ENCODE measurements at regions not wholly inside any gene's neighbourhood (a gene's known extent, or its start where the extent isn't known, plus 50 kb on each side); places are given as distances from the start of the nearest gene placed in this dataset.
A peak's percentile ranks its signal among the peaks of the same experiment; 100 is the strongest.

- peaks cover 0 to 5% (median 3%) of the 10 kb centered on the region in 3 donors for H3K27me3 ChIP-seq
- intact Hi-C loops (cut with DNase I): no loop called here
- H3K4me3 ChIP-seq: no peak overlapping the region
- DNase-seq: no peak
- H3K36me3 ChIP-seq: no peaks in the 10 kb centered on the region
- H3K27ac ChIP-seq: no peak overlapping the region
- H3K4me1 ChIP-seq: no peaks in the 10 kb centered on the region
- TF ChIP-seq POLR2A (IDR thresholded peaks at IDR 0.05) (no peak), POLR2AphosphoS5 (IDR thresholded peaks at IDR 0.05) (no peak), EP300 (IDR thresholded peaks at IDR 0.05) (no peak)
- TF ChIP-seq, protein P1, sequence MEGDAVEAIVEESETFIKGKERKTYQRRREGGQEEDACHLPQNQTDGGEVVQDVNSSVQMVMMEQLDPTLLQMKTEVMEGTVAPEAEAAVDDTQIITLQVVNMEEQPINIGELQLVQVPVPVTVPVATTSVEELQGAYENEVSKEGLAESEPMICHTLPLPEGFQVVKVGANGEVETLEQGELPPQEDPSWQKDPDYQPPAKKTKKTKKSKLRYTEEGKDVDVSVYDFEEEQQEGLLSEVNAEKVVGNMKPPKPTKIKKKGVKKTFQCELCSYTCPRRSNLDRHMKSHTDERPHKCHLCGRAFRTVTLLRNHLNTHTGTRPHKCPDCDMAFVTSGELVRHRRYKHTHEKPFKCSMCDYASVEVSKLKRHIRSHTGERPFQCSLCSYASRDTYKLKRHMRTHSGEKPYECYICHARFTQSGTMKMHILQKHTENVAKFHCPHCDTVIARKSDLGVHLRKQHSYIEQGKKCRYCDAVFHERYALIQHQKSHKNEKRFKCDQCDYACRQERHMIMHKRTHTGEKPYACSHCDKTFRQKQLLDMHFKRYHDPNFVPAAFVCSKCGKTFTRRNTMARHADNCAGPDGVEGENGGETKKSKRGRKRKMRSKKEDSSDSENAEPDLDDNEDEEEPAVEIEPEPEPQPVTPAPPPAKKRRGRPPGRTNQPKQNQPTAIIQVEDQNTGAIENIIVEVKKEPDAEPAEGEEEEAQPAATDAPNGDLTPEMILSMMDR (IDR thresholded peaks at IDR 0.05): no peak
- 79 to 82% methylated on average over 6 of the region's 6 CpGs for WGBS, 2 donors
- no peaks in the 10 kb centered on the region for H3K9me3 ChIP-seq
These were observed 309.6 kb upstream of the MKI67 start for GRCh38 chr10:128435811-128436210.

DNA sequence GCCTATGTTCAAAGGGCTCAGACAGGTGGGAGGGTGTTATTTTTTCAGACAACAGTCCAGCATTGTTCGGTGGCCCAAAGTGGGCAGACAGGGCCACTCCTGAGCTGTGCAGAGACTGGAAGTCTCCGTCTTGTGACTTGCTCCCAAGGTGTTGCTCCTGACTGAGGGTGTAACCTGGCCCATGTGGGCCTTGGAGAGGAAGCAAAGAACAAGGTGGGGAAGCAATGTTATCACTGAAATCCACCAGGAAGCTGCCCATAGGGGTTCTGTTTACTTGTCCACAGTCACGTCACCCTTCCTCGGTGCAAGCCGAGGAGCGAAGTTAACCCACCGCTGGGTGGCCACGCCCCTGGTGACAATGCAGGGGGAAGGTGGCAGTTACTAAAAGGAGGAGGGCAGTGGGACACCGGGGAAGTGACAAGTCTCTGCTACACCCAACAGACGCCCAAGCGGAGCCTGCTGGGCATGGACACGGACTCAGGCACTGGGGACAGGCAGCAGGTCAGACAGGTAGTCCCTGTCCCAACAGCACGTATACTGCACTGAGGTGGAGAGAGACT lies 311.6 kb upstream of the MKI67 start:
- Histone ChIP-seq H3K4me1 (no peaks in the 10 kb centered on the region), H3K27ac (no peak overlapping the region), H3K9me3 (no peaks in the 10 kb centered on the region), H3K27me3 (peaks cover 0 to 5% (median 3%) of the 10 kb centered on the region in 3 donors), H3K36me3 (no peaks in the 10 kb centered on the region), H3K4me3 (no peak overlapping the region)
- DNase-seq: no peak
- WGBS, 2 donors: 77 to 82% methylated on average over 13 of the region's 13 CpGs
- intact Hi-C loops (cut with DNase I): no loop called here
- no peak for TF ChIP-seq POLR2A (IDR thresholded peaks at IDR 0.05)
- TF ChIP-seq EP300 (IDR thresholded peaks at IDR 0.05): no peak
- TF ChIP-seq POLR2AphosphoS5 (IDR thresholded peaks at IDR 0.05): no peak
- TF ChIP-seq, protein P1 (IDR thresholded peaks at IDR 0.05): no peak

- no peaks in the 10 kb centered on the region for H3K4me1 ChIP-seq
- intact Hi-C loops (cut with DNase I): no loop called here
- DNase-seq: no peak
- peaks cover 0 to 5% (median 3%) of the 10 kb centered on the region in 3 donors for H3K27me3 ChIP-seq
- no peaks in the 10 kb centered on the region for H3K9me3 ChIP-seq
- TF ChIP-seq EP300 (IDR thresholded peaks at IDR 0.05): no peak
- TF ChIP-seq POLR2A (IDR thresholded peaks at IDR 0.05): no peak
- TF ChIP-seq POLR2AphosphoS5 (IDR thresholded peaks at IDR 0.05): no peak
- H3K4me3 ChIP-seq: no peak overlapping the region
- WGBS, 2 donors: 94 to 95% methylated on average over 16 of the region's 16 CpGs
- H3K27ac ChIP-seq: no peak overlapping the region
- no peaks in the 10 kb centered on the region for H3K36me3 ChIP-seq
These were observed 312.3 kb upstream of the MKI67 start for GRCh38 chr10:128438417-128439063.

- Histone ChIP-seq H3K36me3 (no peaks in the 10 kb centered on the region), H3K27me3 (peaks cover 0 to 5% (median 3%) of the 10 kb centered on the region in 3 donors), H3K27ac (no peak overlapping the region), H3K4me1 (no peaks in the 10 kb centered on the region), H3K9me3 (no peaks in the 10 kb centered on the region), H3K4me3 (no peak overlapping the region)
- 58% methylated on average over 11 of the region's 11 CpGs for WGBS, 2 donors
- intact Hi-C loops (cut with DNase I): no loop called here
- no peak for TF ChIP-seq POLR2A (IDR thresholded peaks at IDR 0.05)
- TF ChIP-seq, protein P1 (IDR thresholded peaks at IDR 0.05): no peak
- peak; percentile 49 for DNase-seq
These were observed 314.4 kb upstream of the MKI67 start for GRCh38 chr10:128440513-128441160.

DNA sequence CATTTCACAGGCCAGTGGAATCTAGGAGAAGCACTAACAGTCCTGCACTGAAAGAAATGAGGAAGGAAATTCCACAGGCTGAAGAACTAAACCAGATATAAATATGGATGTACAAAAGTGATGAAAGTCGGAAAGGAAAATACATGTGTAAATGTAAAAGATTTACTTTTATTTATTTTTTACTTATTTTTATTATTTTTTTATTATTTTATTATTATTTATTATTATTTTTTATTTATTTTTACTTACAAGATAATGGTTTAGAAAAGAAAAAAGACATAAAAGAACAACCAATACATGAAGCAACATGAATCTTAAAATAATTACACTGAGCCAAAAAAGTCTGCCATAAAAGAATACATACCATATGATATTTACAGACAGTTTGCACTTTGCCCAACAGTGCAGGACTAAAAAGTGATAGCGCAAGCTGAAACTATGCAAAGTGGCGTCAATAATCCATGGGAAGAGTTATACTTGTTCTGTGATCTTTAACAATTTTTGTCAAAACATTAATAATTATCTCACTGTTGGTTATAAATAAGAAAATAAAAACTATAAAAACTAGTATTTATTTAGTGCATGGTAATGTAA lies 317.8 kb upstream of the MKI67 start:
- WGBS, 2 donors: 37 to 73% methylated on average over 3 of the region's 3 CpGs
- Histone ChIP-seq H3K4me3 (no peak overlapping the region), H3K36me3 (no peaks in the 10 kb centered on the region), H3K27ac (no peak overlapping the region), H3K9me3 (no peaks in the 10 kb centered on the region), H3K27me3 (peaks cover 0 to 5% (median 0%) of the 10 kb centered on the region in 3 donors), H3K4me1 (no peaks in the 10 kb centered on the region)
- no peak for DNase-seq
- intact Hi-C loops (cut with DNase I): no loop called here
- TF ChIP-seq POLR2A (IDR thresholded peaks at IDR 0.05) (no peak), POLR2AphosphoS5 (IDR thresholded peaks at IDR 0.05) (no peak), EP300 (IDR thresholded peaks at IDR 0.05) (no peak)
- TF ChIP-seq, protein P1 (IDR thresholded peaks at IDR 0.05): no peak

All from sigmoid colon (tissue), 6 donors.